ENCODE measurements at regions not wholly inside any gene's neighbourhood (a gene's known extent, or its start where the extent isn't known, plus 50 kb on each side); places are given as distances from the start of the nearest gene placed in this dataset.

DNA sequence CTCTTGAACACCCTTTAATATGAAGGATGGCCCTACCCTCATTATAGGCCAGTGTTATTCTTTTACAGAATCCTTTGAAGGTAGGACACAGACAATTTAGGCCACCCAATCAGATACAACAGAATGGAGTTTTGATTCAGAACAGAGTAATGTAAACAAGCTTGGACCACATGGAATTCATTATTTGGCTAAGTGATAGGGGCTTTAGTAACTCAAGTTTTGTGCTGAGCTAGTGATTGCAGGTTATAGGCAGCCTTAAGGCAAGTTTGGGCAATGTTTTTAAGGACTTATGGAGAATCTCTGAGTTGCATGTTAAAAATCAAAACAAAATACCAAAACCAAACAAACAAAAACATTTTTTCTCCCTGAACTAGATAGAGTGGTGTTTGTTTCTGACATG lies 312.1 kb upstream of the ROBO1 start:
- no peaks in the 10 kb centered on the region for H3K9me3 ChIP-seq
- TF ChIP-seq, protein P1, sequence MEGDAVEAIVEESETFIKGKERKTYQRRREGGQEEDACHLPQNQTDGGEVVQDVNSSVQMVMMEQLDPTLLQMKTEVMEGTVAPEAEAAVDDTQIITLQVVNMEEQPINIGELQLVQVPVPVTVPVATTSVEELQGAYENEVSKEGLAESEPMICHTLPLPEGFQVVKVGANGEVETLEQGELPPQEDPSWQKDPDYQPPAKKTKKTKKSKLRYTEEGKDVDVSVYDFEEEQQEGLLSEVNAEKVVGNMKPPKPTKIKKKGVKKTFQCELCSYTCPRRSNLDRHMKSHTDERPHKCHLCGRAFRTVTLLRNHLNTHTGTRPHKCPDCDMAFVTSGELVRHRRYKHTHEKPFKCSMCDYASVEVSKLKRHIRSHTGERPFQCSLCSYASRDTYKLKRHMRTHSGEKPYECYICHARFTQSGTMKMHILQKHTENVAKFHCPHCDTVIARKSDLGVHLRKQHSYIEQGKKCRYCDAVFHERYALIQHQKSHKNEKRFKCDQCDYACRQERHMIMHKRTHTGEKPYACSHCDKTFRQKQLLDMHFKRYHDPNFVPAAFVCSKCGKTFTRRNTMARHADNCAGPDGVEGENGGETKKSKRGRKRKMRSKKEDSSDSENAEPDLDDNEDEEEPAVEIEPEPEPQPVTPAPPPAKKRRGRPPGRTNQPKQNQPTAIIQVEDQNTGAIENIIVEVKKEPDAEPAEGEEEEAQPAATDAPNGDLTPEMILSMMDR (IDR thresholded peaks at IDR 0.05), result no peak
- no peak overlapping the region for H3K4me3 ChIP-seq
- H3K27me3 ChIP-seq, result no peaks in the 10 kb centered on the region
- H3K27ac ChIP-seq, result no peak overlapping the region
- DNase-seq (no peak), ATAC-seq (no peak)
- no peaks in the 10 kb centered on the region for H3K4me1 ChIP-seq
- intact Hi-C loops (cut with DNase I), result no loop called here
- no peaks in the 10 kb centered on the region for H3K36me3 ChIP-seq

DNA sequence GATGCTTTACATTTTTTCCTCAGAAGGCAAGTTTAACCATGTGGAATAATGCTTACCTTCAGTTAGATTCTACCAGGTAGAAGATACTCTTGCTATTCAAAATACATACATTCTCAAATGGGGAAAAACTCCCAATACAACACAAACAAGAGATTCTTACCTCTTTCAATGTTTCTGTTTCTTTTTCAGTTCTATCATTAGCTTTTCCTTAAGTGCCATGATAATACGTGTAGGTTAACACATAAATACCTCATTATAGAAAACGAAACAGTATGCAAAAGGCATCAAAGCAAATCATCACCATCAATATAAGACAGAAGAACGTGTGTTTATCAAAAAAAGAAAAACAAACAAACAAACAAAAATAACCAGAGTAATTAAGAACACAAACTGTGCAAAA lies 300.7 kb upstream of the ROBO1 start:
- intact Hi-C loops (cut with DNase I), result no loop called here
- no peaks in the 10 kb centered on the region for H3K27me3 ChIP-seq
- no peaks in the 10 kb centered on the region for H3K4me1 ChIP-seq
- H3K9me3 ChIP-seq, result peaks cover 0 to 2% of the 10 kb centered on the region in 2 donors
- no peak overlapping the region for H3K27ac ChIP-seq
- TF ChIP-seq, protein P1 (IDR thresholded peaks at IDR 0.05), result no peak
- no peak overlapping the region for H3K4me3 ChIP-seq
- no peak for DNase-seq
- no peak for ATAC-seq
- H3K36me3 ChIP-seq, result no peaks in the 10 kb centered on the region

DNA sequence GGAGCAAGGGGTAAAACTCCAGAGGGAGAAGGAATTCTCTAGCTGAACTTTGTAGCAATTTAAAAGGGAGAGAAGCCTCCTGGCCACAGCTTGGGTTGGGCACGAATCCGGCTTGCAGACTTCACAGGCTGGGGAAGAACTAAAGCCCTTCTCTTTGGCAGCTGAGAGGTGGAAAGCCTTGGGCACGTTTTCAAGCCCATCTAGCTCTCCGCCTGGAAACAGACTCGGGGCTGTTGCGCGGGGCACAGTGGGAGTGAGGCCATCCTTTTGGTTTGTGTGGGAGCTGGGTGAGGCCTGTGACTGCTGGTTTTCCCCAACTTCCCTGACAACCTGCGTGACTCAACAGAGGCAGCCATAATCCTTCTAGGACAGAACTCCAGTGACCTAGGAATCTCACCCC lies 295.7 kb upstream of the ROBO1 start:
- Histone ChIP-seq H3K4me1 (no peaks in the 10 kb centered on the region), H3K36me3 (no peaks in the 10 kb centered on the region), H3K4me3 (no peak overlapping the region), H3K27me3 (no peaks in the 10 kb centered on the region), H3K27ac (no peak overlapping the region), H3K9me3 (peaks cover 0 to 2% of the 10 kb centered on the region in 2 donors)
- ATAC-seq (no peak), DNase-seq (peak in 1 of 4 donors; percentile 35)
- TF ChIP-seq, protein P1 (IDR thresholded peaks at IDR 0.05), result no peak
- intact Hi-C loops (cut with DNase I), result no loop called here

DNA sequence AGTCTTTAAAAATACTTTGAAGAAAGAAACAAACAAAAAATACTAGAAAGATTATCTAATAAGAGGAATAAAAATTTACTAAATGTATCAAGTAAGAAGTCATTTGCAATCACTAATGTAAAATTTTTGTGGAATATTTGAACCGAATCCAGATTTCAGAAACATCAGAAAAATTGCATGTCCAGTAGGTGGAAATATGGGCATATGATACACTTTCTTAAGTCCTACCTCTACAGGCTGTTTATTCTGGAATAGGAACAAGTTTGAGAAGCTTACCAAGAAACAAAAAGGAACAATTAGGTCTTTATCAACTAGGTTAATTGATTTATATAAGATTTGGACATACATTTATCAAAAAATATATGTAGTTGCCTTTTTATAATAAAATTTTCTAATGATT lies 292.9 kb upstream of the ROBO1 start:
- H3K9me3 ChIP-seq, result peaks cover 0 to 2% of the 10 kb centered on the region in 2 donors
- intact Hi-C loops (cut with DNase I), result no loop called here
- TF ChIP-seq, protein P1 (IDR thresholded peaks at IDR 0.05), result no peak
- no peak overlapping the region for H3K4me3 ChIP-seq
- H3K27me3 ChIP-seq, result no peaks in the 10 kb centered on the region
- ATAC-seq (no peak), DNase-seq (no peak)
- no peaks in the 10 kb centered on the region for H3K36me3 ChIP-seq
- H3K27ac ChIP-seq, result no peak overlapping the region
- H3K4me1 ChIP-seq, result no peaks in the 10 kb centered on the region

DNA sequence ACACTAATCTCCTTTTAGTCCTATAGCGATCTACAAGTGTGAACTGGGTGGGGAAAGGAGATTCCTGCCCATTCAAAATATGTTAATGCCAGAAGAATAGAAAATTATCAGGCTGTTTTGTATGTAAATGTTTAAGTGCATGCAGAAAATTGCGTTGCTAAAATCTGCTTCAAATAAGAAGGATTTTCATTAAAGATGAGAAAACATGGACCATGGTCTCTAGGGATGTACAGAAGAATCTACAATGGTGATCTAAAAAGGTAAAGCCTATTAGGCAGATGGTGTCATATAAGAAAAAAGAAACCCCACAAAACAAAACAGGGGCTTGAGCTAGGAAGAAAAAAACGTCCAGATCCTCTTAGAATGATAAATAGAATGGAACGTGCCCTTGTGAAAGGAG lies 287.5 kb upstream of the ROBO1 start:
- intact Hi-C loops (cut with DNase I), result no loop called here
- TF ChIP-seq, protein P1 (IDR thresholded peaks at IDR 0.05), result no peak

More for the DNA sequence above, 287.5 kb upstream of the ROBO1 start:
- Histone ChIP-seq H3K9me3 (peaks cover 0 to 3% of the 10 kb centered on the region in 2 donors), H3K4me1 (no peaks in the 10 kb centered on the region), H3K4me3 (no peak overlapping the region), H3K27me3 (no peaks in the 10 kb centered on the region), H3K27ac (no peak overlapping the region), H3K36me3 (no peaks in the 10 kb centered on the region)
- ATAC-seq (no peak), DNase-seq (no peak)
